Bronchial epithelial cell (primary cell): ENCODE measurements at regions not wholly inside any gene's neighbourhood (a gene's known extent, or its start where the extent isn't known, plus 50 kb on each side); places are given as distances from the start of the nearest gene placed in this dataset.

Experiments
- DNase-seq: peaks from one replicate; pipeline ENCODE4 v3.0.0-alpha.2; 2010; ENCODE audit warnings: low read depth
- FAIRE-seq: peaks from 2 replicates; lab custom pipeline; 2011; peaks lifted over from hg19 to GRCh38; lab: Jason Lieb, UNC
- H3K27me3 ChIP-seq: 2 replicates; pipeline ENCODE4 v1.5.1; 2011; ENCODE audit warnings: low read length; ENCODE audit not compliant: control insufficient read depth, insufficient read depth
- H3K36me3 ChIP-seq: 2 replicates; pipeline ENCODE4 v1.5.1; 2011; ENCODE audit warnings: low read length; ENCODE audit not compliant: control insufficient read depth, insufficient read depth
- H3K4me3 ChIP-seq: 2 replicates; pipeline ENCODE4 v1.5.1; 2011; ENCODE audit warnings: mild to moderate bottlenecking, low read depth, low read length, control low read depth
- CTCF ChIP-seq: IDR thresholded peaks from 2 replicates; pipeline ENCODE4 v1.5.1; 2011; ENCODE audit warnings: mild to moderate bottlenecking, moderate library complexity, low read length, control low read depth, inconsistent platforms; ENCODE audit not compliant: insufficient read depth, severe bottlenecking

GRCh38 chr11:95335989-95336388 lies 105.0 kb upstream of the SESN3 start:
- no peak for DNase-seq
- FAIRE-seq, result no peak
- no peak overlapping the region for H3K4me3 ChIP-seq
- no peaks in the 10 kb centered on the region for H3K27me3 ChIP-seq
- no peaks in the 10 kb centered on the region for H3K36me3 ChIP-seq
- TF ChIP-seq CTCF, result no peak

- Histone ChIP-seq H3K36me3 (no peaks in the 10 kb centered on the region), H3K27me3 (no peaks in the 10 kb centered on the region), H3K4me3 (no peak overlapping the region)
- FAIRE-seq, result no peak
- no peak for TF ChIP-seq CTCF
- DNase-seq, result no peak
Measured at GRCh38 chr11:95331161-95331560, 100.2 kb upstream of the SESN3 start.

GRCh38 chr11:95330302-95330701 lies 99.3 kb upstream of the SESN3 start:
- FAIRE-seq (no peak), DNase-seq (no peak)
- H3K36me3 ChIP-seq, result no peaks in the 10 kb centered on the region
- no peak overlapping the region for H3K4me3 ChIP-seq
- no peak for TF ChIP-seq CTCF
- no peaks in the 10 kb centered on the region for H3K27me3 ChIP-seq

GRCh38 chr11:95327273-95327948 lies 96.4 kb upstream of the SESN3 start:
- H3K27me3 ChIP-seq, result no peaks in the 10 kb centered on the region
- peak; percentile 58 for FAIRE-seq
- no peaks in the 10 kb centered on the region for H3K36me3 ChIP-seq
- DNase-seq, result peak; percentile 31
- no peak for TF ChIP-seq CTCF
- no peak overlapping the region for H3K4me3 ChIP-seq

GRCh38 chr11:95325777-95326258 lies 94.8 kb upstream of the SESN3 start:
- no peaks in the 10 kb centered on the region for H3K27me3 ChIP-seq
- no peak for FAIRE-seq
- TF ChIP-seq CTCF, result no peak
- H3K4me3 ChIP-seq, result no peak overlapping the region
- H3K36me3 ChIP-seq, result no peaks in the 10 kb centered on the region
- DNase-seq, result no peak

GRCh38 chr11:95324826-95325225 lies 93.8 kb upstream of the SESN3 start:
- no peak overlapping the region for H3K4me3 ChIP-seq
- FAIRE-seq (no peak), DNase-seq (no peak)
- H3K36me3 ChIP-seq, result no peaks in the 10 kb centered on the region
- H3K27me3 ChIP-seq, result no peaks in the 10 kb centered on the region
- TF ChIP-seq CTCF, result no peak
